CD4-positive, alpha-beta T cell treated with Interleukin-1 beta for 1 hour (primary cell): ENCODE measurements at regions not wholly inside any gene's neighbourhood (a gene's known extent, or its start where the extent isn't known, plus 50 kb on each side); places are given as distances from the start of the nearest gene placed in this dataset.
"Not testable (repeated sequence)": the region's sequence is repeated elsewhere in the genome, so short reads cannot be mapped to it uniquely, and the experiment has no call there.

Experiments used
- DNase-seq, 2 donors: peaks; one replicate each; pipeline ENCODE4 v3.0.0-alpha.2; 2020 to 2022

DNA sequence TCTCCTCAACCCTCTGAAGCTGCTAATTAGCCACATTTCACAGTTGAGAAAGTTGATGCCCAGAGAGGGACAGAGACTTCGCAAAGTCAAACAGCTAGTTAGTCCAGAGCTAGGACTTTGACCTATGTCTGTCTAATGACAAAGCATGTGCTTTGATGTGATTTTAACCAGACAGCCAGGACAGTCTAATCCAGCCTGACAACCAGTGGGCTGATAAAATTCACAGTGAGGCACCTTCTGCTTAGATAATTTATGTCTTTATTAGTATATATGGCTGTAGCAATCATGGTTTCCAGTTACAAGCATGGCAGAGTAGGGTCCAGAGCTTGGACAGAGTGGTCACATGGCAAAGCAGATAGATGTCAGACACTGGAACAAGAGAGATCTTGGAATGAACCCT, 133.6 kb upstream of the C1QTNF7 start:
- no peak for DNase-seq

DNA sequence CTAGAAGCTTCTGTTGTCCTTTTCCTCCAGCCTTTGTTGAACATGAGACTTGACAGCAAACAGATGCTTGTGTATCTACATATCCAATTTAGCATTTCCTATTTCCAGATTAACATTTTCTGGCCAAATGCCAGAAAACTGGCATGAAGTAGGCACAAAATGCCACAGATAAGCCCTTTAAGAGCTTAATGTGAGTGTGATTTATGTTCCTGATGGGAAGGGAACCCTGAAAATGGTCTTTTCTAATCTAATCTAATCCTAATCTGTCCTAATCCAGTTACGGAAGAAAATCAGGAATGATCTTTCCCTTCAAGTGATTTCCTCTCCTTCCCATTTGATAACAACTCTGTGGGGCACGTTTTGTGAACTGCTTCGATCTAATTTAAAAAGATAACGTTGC, 133.0 kb upstream of the C1QTNF7 start:
- no peak for DNase-seq

DNA sequence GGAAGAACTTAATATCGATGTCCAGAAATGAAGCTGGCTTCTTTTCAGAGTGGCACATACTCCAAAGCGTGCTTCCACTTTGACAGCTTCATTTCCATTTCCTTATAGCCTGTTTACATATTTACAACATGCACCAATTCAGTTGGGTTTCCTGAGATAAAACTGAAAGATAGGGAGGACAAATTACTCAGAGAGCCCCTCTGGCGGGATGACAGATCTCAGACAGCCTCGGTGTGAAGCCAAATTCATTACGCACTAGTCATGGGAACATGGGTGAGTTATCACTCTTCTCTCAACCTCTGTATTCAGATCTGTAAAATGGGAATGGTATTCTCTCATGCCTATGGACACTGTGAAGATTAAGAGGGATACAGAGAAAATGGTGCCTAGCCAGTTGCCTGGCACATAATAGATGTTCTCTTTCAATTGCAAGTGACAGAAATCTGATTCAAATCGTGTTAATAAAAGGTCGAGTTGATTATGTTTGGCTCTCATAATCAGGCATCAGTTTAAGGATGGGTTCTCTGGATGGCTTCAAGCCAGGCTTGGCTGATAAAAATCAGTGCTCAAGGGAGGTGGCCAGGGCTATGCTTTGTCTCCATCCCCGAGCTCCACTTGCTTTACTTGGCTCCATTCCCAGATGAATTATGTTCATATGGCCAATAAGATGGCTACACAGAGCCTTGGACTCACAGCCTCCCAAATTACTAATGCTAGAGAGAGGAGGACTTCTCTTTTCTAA, 132.2 kb upstream of the C1QTNF7 start:
- DNase-seq = no peak

DNA sequence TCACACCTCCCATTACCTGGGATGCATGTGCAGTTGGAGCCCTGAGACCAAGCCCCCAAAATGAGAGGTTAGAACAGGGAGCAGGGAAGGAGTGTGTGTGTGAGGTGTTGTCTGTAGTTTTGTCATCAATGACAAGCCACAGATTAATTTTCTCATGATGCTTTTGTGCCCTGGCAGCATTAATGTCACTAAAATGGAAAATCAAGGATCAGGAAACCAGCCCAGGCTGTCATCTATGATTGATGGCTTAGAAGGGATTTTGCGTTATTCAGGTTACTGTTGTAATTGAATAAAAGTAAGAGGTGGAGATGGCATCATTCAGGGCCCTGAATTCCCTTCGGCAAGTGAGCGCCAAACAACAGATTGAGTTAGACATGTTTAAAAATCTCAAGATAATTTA, 130.5 kb upstream of the C1QTNF7 start:
- no peak for DNase-seq

DNA sequence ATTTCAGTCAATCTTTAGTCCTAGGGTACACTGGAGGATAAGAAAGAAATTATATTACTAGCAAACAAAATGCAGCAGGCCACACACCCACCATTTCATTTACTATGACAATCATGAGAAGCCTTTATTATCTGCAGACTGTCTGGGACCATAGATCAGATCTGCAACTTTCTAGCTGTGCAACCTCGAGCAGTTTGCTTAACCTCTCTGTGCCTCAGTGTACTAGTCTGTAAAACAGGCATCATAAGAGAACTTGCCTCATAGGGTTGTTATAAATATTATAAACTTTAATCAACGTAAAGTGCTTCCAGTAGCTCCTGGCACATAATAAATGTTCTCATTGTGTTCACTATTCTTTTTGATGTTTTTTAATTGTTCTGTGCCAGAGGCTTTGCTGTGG, 128.2 kb upstream of the C1QTNF7 start:
- DNase-seq = no peak

DNA sequence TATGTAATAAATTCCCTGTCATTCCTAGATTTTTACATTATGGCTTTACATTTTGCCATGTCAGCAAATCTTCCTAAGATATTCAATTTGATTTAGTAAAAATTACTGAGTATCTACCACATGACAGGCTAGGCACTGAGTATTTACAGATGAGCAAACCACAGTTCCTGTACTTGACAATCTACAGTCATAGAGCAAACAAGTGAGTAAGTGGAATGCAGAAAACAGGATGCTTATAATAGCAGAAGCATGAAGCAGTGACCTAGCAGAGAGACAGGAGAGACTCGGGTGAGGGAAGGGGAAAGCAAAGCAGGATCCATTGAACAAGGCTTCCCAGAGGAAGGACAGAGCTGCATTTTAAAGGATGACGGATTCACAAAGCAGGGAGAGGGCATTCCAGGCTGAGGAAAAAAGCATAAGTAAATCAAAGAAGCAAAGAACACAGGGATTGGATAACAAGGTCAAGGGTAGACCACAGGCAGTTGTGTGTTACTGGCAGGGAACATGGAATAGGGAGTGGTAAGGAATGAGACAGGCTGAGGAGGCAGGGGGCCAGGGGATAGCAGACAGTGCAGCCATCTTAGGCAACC, 124.7 kb upstream of the C1QTNF7 start:
- no peak for DNase-seq

DNA sequence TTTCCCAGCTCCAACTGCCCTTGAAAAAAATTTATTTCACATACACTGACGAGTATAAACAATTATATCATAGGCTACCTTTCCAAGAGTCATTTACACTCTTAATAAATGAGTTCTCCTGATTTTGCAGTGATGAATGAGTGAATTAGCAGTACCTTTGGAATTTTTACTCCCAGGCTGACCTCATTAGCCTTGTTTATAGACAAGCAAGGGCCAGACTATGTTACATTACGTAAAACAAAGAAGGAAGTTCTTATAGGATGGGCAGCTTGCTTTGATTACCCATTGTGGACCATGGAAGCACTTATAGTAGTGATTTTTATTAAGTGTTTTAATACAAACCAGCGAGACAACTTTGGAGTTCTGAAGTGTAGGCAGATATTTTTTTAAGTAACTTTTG, 112.9 kb upstream of the C1QTNF7 start:
- no peak for DNase-seq

DNA sequence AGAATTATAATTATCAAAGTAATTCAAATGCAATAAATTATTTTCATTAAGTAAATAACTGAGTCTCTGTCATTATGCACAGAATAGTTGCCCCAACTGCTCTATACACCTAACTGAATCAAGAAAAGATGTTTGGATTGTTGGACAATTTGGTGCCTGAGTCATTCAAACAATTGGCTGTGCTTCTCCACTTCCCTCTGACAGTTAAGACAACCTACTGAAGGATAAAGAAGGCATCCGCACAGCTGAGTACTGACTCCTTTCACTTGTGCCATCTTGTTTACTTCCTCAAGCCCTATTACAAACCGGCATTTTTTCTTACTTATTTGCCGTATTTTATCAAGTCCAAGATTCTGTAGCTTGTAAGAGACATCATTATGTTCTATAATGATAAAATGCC, 110.6 kb upstream of the C1QTNF7 start:
- no peak for DNase-seq

DNA sequence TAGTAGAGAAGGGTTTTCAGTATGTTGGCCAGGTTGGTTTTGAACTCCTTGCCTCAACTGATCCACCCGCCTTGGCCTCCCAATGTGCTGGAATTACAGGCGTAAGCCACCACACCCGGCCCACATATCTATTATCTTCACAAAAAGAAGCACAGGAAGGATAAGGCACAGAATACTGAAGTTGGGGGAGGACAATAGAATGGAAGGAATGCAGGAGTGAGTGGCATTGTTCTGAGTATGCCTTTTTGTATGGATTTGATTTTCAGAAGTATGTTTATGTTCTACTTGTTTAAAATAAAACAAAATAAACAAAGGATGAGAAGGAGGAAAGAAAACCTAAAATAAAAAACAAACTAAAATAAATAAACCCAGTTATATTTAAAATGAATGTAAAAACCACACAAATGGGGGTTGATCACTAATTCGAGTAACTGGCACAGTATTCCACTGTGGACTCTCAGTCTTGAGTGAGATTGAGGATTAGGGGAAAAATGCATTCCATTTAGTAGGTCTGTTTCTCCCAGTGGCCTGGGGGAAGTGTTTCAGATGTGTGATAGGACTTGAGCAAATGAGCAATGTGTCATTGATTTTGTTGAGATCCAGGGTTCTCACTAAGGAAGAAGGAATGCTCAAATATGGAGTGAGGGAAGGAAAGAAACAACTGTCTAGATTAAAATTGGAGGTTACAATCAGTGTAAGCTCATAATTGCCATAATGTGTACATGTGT, 109.0 kb upstream of the C1QTNF7 start:
- no peak for DNase-seq

DNA sequence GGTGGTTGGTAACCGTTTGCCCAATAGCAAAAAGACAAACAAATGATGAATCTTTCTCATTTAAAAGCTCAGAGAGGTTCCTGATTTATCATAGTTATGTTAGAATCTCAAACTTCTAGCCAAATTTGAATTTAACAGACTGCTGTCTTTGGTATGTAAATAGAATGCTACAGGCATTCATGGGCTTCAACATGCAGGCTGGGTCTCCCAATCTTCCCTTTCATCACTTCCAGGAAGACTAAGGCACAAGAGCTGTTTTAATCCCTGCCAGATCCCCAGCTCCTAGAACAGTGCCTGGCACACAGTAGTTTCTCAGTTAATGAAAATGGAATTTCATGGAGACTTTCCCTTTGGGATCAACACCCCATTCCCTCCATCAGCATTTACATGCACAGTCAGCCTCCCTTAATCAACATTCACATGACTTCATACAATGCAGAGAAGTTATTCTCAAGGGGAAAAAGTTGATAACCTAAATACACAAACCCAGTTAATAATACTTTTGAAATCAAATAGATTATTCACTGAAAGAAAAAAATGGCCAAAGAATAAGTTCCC, 107.6 kb upstream of the C1QTNF7 start:
- DNase-seq = no peak

DNA sequence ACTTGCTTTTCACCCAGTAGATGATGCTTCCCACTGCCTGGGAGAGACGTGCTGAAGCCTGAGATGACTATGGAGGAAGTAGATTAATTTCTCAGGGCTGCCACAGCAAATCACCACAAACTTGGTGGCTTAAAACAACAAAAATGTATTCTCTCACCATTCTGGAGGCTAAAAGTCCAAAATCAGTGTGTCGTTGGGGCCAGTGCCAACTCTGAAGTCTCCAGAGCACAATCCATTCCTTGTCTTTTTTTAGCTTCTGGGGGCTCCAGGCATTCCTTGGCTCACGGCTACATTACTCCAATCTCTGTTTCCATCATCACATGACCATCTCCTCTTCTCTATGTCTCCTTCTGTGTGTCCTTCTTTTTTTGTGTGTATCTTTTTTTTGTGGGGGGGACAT, 105.8 kb upstream of the C1QTNF7 start:
- DNase-seq = no peak

DNA sequence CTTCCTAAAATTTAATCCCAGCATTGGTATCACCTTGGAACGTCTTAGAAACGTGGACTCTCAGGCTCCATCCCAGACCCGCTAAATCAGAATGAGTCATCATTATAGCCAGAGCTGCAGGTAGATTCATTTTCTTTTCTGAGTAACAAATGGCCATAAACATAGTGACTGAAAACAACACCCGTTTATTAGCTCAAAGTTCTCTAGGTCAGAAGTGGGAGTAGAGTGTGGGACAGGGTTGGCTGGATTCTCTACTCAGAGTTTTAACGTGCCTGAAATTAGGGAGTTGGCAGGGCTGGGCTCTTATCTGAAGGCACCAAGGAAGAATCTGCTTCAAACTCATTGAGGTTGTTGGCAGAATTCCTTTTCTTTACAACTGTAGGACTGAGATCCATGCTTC, 101.8 kb upstream of the C1QTNF7 start:
- no peak for DNase-seq

DNA sequence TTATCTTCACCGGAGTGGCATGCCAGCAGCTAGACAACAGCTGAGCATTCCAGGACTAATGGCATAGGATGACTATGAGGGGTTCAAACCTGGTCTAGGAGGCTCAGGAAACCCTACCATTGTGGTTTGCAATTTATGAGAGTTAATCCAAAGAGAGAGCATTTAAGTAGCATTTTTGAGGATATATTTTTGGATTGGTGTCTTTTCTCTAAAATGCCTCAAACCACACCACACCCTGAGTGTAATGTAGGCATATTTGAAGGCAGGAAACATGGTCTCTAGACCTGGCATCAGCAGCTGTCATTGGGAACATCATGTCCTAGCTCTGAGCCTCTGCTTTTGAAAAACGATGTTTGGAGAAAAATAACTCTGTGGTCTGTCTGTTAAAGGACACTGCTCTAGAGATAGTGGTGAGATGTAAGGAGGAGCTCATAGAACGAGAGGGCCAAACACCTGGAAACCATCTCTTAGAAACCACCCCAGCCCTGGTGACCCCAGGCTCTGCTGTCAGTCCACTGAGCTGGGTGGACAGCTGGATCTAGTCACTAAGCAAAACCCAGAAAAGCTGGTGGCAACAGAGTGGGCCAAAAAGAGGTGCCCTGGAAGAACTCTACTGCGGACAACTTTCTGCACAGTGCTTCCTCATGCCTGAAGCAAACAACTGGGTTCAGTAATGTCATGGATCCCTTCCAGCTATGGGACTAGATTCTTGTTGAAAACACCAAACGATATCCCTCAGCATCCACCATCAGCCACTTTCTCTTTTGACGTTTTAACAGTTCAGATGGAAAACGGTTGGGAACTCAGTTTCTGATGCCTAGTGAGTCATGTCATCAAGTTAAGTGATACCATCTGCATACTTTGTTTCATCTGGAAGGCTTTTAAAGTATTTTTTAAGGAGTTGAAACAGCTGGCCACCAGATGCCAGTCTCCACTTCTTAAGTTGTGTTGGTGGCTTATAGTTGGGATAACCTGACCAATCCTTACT, 100.2 kb upstream of the C1QTNF7 start:
- DNase-seq = no peak

DNA sequence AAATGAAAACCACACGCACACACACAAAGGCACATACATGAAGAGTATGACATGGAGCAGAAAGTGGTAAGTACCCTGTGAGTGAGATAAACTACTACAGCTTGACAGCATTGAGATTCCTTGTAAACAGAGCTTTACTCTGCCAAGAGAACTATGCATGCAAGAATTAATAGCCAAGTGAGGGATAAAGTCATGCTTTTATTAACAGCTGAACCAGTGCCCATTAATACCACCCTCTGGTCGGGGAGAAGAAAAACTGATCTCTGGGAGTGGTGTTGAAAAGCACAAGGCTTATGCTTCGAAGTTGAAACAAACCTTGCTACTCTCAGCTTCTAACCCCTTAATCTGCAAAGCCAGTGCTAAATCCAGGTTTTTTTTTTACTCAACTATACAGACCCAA, 95.9 kb upstream of the C1QTNF7 start:
- DNase-seq = no peak

DNA sequence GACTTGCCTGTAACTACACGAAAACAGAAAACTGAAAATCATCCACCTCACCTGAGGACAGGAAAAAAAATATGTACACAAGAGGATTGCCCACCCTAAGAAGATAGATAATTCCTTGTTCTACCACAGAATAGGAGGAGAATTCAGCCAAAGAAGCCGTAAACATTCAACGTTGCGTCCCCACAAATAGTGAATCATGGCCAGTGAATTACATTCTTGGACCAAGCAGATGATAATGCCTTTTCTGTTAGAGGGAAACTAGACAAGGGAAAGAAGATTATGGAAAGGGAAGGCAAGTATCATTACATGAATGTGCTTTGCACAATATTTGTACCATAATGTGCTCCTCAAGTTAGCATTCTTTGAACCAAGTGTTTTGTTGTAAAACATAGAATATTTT, 95.5 kb upstream of the C1QTNF7 start:
- no peak for DNase-seq

DNA sequence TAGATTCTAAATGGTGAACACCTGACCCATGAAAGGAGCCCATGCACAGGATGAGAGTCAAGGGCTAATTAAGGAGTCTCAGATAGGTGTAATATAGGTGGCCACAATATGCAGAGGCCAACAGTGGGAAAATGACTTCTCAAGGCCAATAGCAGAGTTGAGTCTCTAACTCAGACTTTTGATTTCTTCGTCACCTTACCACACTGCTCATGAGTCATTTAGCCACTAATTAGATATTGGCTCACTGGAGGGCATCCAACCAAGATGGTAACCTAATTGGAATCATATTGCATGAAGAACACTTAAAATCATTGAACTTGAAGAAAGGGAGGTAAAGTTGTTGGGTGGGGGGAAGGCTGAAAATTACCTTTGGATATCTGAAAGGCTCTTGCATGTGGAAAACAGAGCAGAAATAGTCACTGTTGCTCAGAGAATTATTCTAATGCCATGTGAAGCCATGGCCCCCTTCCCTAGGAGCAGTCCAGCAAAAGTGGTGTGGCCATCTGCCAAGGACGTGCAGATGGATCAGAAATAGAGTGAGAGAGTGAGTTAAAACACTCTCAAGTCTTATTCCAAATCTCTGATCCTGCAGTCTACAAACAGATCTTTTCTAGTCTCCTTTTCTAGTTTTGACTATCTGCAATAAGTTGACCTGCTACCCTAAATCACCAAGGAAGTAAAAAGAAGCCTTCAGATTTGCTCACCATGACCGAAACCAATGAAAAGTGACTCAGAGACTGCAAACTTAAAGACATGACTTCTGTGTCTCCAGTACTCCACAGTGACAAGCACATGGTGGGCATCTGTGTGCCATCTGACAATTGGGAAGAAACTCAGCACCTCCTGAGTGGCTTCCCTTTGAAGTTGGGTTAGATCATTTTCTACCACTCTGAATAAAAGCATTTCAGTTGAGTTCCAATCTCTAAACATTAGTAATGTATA, 93.9 kb upstream of the C1QTNF7 start:
- DNase-seq = no peak

DNA sequence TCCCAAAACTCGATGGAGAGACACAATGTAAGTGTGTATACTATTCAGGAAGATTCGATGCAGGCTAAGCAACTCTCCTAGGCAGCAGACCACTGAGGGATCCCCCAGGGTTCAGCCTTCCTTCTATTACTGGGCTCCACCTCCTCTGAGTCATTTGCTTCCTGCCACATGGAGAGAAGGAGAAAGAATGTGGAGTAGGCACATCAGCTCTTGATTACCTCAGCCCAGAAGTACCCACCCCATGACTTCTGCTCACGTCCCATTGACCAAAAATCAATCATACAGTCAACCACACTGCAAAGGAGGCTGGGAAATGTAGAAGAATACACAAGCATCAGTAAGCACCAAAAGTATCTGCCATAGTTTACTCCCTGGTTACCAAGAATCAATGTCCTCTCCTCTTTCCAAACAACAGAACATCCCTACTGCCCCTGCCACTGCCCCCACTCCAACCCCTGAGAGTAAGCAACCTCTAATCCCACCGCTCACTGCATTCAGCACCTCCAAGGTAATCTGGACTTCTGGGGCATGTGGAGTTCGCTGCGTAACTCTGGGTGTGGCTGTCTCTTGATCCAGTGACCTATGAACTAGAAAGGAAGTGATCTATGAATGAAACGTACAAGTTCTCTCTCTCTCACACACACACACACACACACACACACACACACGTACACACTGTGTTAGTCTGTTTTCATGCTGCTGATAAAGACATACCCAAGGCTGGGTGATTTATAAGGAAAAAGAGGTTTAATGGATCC, 91.2 kb upstream of the C1QTNF7 start:
- no peak for DNase-seq

DNA sequence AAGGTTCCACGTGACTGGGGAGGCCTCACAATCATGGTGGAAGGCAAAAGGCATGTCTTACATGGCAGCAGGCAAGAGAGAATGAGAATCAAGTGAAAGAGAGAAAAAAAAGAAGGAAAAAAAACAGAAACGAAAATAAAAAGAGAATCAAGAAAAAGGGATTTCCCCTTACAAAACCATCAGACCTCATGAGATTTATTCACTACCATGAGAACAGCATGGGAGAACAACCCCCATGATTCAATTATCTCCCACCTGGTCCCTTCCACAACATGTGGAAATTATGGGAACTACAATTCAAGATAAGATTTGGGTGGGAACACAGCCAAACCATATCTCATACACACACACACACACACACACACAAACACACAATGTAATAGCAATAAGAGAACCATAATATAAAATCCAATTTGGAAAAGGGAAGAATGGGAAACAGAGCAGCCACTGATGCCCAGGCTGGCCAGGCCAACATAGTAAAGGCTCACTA, 90.6 kb upstream of the C1QTNF7 start:
- DNase-seq = not testable (repeated sequence)

DNA sequence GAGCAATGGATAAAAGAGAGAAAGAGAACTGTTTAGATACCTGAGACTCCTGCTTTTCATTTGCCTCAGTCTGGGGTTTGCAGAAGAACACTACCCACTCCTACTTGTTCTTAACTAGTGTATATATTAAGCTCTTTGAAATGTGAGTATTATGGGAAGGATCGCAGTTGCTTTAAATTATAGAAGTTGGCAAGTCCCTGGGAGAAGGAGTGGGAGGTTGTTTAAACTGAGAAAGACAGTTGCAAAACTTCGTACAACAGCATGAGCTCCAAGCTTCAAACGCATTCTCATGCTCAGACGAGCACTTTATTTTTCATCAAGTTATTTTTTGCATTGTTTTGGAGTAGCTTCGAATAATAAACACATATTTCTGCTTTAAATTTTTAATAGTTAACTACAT, 88.1 kb upstream of the C1QTNF7 start:
- DNase-seq = no peak

DNA sequence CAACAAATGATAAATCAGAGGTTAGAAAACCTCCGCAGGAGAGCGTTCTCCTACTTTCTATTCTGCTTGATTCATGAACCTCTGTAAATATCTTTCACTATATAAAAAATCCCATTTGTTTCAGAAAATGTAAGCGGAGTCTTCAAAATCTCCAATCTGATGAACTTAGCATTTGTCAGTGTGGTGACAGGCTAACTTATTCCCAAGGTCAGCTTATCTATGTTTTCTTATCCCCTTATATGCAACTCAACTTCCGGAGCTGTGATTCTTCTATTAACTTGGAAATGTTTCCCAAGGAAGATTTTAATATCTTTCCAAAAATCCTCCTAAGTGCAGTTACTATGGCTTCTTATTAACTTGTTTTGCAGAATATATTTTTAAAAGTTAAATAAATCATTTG, 87.5 kb upstream of the C1QTNF7 start:
- DNase-seq = no peak
